GM21367 (cell line): ENCODE measurements at regions not wholly inside any gene's neighbourhood (a gene's known extent, or its start where the extent isn't known, plus 50 kb on each side); places are given as distances from the start of the nearest gene placed in this dataset.

Experiments used
- ATAC-seq: cut with Tn5 transposase; IDR thresholded peaks from one replicate; pipeline ENCODE4 v1.9.1; 2021; ENCODE audit not compliant: unreplicated experiment

DNA sequence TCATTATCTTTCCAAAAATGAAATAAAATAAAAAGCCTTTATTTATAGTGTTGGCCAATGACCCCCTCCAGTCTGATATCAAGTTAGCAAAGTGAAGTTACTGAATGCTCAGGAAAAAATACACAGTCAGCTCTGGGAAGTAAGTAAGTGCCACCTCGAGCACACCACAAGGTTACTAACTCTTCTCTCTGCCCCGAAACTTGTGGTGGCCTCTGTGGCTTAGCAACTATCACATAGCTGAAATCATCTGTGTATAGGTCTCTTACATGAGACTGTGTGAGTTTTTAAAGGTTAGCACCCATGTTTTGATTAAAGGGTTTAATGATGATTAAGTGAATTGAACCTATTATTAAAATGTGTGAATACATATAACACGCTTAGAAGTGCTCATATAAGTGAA lies 161.4 kb upstream of the KLF4 start:
- ATAC-seq, result no peak

DNA sequence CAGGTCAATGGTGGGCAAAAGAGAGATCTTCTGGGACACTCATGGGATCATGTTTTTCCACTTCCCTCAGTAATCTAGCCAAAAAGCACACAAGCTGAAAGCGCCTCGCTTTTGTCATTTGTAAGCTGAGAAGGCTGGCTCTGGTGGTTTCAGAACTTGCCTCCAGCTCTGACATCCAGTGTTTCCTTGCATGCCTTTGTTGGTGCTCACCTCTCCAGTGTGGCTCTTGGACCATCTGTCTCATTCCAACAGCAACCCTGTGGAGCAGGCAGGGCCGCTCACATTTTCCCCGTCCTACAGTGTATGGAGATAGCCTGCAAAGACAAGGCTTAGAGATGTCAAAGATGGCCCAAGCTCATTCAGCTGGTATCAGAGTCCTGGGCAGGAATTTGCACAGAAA lies 160.8 kb upstream of the KLF4 start:
- ATAC-seq, result no peak

DNA sequence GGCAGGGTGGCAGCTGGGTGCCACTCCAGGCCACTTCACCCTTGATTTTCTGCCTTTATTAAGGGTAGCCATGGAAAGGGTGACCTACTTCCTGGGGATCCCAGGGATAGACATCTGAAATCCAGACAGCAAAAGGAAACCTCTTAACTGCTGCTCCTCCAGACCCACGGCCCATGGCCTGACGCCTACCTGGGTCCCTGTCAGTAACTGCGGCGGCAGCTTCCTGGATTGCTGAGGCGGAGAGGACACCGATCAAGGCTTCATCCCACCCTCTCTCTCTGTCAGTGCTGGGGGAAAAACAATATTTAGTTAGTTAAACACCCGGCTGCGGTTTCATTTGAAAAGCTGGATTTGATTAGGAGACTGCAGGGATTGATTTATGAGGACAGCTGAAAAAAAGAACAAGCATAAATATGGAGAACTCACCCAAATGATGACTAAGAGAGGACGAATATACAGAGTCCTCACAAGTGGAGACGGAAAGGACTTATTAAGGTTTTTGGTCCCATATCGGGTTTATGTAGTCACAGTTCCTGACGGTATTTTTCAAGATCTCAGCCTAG lies 158.7 kb upstream of the KLF4 start:
- ATAC-seq, result no peak

DNA sequence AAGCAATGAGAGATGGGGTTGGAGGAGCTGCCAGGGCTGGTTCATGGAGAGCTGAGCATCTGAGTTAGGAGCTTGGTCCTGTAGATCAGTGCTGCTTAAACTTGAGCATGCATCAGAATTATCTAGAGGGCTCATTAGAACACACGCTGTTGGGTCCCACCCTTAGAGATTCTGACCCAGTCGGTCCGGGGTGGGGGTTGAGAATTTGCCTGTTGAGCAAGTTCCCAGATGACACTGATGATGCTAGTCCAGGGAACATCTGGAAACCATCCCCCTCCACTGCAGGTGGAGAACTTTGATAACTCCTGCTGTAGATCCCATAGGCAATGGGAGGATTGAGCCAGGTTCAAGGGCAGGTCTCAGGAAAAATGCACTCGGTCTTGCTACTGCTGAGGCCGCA lies 158.0 kb upstream of the KLF4 start:
- ATAC-seq, result no peak

DNA sequence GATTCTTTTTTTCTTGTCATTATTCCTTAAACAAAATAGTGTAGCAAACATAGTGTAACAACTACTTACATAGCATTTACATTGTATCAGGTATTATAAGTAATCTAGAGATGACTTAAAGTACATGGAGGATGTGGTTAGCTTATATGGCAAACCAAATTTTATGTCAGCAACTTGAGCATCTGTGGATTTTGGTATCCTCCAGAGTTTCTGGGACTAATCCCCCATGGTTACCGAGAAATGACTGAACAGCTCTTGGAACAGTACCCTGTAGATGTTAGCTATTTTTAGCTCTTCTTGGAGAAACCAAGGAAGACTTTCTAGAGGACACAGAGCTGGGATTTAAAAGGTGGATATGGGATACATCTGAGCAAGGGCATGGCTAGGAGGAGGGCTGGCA lies 157.6 kb upstream of the KLF4 start:
- ATAC-seq, result no peak

- ATAC-seq, result no peak
These were observed 155.9 kb upstream of the KLF4 start for GRCh38 chr9:107645464-107645833.

GRCh38 chr9:107644733-107645463 lies 155.3 kb upstream of the KLF4 start:
- no peak for ATAC-seq

DNA sequence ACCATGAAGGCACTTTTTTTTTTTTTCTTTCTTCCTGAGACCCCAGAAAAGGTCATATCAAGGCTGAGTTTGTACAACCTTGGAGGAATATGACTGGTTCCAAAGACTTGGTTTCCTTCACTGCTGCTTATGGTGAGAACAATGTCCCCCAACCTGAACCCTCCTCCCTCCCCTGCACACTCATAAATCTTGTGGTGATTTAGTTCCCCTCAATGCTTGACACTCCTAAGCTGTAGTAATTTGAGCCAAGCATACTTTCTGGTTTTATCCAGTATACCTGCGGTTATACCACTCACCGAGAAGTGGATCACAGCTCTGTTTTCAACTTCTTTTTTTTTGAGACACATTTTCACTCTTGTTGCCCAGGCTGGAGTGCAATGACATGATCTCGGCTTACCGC lies 149.9 kb upstream of the KLF4 start:
- ATAC-seq, result no peak

GRCh38 chr9:107638521-107639310 lies 149.1 kb upstream of the KLF4 start:
- ATAC-seq, result no peak

DNA sequence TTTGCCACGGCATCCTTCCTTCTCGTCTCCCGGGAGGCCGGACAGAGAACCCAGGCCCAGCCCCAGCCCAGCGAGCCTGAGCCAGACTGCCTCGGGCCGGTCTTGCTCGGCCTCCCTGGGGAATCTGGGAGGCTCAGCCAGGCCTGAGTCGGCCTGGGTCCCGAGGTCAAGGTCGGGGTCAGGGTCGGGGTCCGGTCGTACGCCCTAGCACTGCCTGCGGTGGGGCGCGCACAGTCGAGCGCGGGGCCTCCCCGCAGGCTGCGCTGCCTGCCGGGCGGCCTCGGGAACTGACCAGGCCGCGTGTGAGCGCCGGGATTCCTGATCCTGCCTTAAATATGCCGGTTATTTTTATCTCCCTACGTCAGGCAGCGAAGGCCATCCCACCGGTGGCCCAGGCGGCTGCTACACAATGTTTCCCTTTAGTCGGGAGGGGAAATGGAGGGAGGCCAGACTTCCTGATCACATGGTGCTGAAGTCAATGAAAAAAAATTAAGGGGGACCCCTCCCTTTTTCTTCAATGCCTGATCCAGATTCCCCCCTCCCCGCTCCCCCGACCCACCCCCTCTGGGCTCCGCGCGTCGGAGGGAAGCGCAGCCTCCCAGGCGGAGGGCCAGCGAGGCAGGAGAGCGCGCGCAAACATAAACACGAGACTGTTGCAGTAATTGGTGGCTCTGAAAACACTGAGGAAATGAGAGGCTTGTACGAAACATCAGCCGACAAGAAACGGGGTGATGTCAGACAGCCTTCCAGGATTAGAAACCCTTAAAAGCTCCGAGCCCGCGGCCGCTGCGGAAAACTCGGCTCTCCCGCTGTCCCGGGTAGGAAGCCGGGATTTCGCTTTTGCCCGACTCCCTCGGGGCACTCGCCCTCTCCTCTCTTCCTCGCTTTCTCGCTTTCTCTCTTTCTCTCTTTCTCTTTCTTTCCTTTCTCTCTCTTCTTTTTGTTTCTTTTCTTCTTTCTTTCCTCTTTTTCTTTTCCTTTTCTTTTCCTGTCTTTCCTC lies 148.2 kb upstream of the KLF4 start:
- ATAC-seq, result peak; percentile 53

DNA sequence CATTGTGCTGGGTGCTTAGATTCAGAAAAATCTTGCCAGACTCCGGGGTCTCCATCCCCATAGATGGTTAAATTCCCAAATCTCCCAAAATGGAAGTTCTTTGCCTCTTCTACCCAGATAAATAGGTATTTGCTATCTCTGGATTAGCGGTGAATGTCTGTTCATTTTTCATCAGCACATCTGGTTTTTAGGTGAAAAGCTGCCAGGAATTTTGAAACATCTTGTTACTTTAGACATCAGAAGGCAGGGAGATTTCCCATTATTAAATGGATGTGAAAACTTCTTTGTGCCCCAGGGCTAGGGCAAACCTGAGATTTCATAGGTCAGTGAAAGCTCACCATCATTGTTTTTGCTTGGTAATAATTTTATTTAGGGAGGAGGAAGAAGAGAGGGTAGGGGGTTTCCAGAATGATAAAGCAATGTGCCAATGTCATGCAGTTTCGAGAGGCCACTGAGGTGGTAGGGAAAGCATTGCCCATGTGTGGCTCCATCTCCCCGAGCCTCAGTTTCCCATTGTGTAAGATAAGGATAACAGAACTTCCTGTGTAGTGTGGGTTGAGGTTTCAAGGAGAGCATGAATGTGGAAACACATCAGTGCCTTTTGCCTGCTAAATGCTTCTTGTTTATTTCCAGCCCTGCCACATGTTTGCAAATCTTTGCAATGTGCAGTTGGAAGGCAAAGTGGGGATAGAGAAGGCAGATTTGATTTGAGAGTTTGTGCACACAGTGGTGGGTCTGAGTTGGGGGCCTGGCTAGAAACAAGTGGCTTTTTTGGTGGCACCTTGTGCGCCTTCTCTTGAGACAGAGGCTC lies 147.2 kb upstream of the KLF4 start:
- no peak for ATAC-seq

DNA sequence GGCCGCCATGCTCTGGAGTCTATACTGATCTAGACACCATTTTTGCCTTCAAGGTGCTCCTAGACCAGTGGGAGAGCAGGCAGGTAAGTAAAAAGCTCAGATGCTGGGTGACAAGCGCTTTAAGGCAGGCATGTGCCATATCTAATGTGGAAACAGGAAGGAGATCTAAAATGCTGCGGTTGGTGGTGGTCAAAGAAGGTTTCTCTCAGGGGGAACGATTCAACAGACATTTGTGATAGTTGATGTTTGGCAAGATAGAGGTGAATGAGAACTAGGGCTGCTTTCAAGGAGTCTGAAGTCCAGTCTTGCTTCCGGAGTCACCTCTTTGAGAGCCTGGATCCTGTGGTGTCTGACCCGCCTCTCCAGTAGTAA lies 146.2 kb upstream of the KLF4 start:
- ATAC-seq, result no peak

GRCh38 chr9:107635101-107635802 lies 145.7 kb upstream of the KLF4 start:
- ATAC-seq, result no peak

DNA sequence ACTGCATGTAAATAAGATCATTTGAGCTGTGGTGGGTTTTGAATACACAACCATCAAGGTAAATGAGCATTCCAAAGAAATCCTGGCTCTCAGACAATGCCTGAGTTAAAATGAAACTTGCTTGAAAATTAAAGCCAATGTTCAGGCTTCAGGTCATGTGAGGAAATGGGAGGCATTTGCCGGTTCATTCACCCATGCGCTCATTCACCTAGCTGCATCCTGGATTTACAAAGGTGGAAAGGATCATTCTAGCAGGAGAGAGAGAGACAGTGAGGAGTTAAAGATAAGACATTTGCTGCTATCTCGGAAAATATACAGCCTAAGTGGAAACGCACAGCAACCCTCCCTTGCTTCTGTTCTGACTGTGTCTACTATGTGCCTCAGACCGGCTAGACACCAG lies 143.8 kb upstream of the KLF4 start:
- no peak for ATAC-seq

GRCh38 chr9:107632661-107633060 lies 143.1 kb upstream of the KLF4 start:
- no peak for ATAC-seq

DNA sequence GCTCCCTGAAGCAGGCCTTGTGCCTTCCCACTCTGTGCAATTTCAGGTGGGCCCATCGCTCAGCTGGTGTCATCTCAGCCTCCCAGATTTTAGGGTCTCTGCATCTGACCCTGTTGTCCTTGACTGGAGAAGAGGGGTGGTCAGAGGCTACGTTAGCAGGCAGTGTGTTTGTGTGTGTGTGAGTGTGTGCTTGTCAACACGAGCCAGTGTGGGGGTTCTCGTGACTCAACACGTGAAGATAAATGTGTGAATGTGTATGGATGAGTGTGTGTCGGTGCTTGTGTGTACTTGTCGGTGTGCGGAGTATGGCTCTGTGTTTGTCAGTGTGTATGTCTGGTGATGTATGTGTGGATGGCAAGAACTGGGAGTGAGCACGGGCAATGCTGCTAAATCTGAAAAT lies 142.6 kb upstream of the KLF4 start:
- ATAC-seq, result no peak

- no peak for ATAC-seq
These were observed 142.2 kb upstream of the KLF4 start for GRCh38 chr9:107631788-107632187.

GRCh38 chr9:107630156-107630555 lies 140.6 kb upstream of the KLF4 start:
- ATAC-seq, result no peak

GRCh38 chr9:107628444-107628843 lies 138.9 kb upstream of the KLF4 start:
- no peak for ATAC-seq

- ATAC-seq, result no peak
These were observed 138.2 kb upstream of the KLF4 start for GRCh38 chr9:107627781-107628180.
